ENCODE measurements at regions not wholly inside any gene's neighbourhood (a gene's known extent, or its start where the extent isn't known, plus 50 kb on each side); places are given as distances from the start of the nearest gene placed in this dataset.

GRCh38 chr5:107243220-107243579 lies 427.5 kb downstream of the EFNA5 start:
- no peaks in the 10 kb centered on the region for H3K4me1 ChIP-seq (ENCODE audit: control insufficient read depth, insufficient read depth, low read length)
- CTCF ChIA-PET = no interaction called here
- H4K8ac ChIP-seq (ENCODE audit: low read depth in 2 of 2, low read length in 2 of 2) = no peak overlapping the region
- intact Hi-C loops (cut with micrococcal nuclease) (no loop called here), dilution Hi-C loops (cut with HindIII; ENCODE audit: low sequenced_read_pairs, unreplicated experiment) (no loop called here), in situ Hi-C loops (cut with MboI; ENCODE audit: low sequenced_read_pairs) (no loop called here)
- no peak overlapping the region for H3K4ac ChIP-seq (ENCODE audit: low read depth, low read length)
- no peak overlapping the region for H2BK20ac ChIP-seq (ENCODE audit: low read depth, low read length)
- H3K79me1 ChIP-seq (ENCODE audit: low read depth in 1 of 2, low read length in 2 of 2) = no peaks in the 10 kb centered on the region
- H3K9me1 ChIP-seq (ENCODE audit: insufficient read depth, low read length) = no peaks in the 10 kb centered on the region
- no peak overlapping the region for H3K4me2 ChIP-seq (ENCODE audit: low read depth, low read length)
- no peak overlapping the region for H3K18ac ChIP-seq (ENCODE audit: low read depth, low read length)
- H3K27me3 ChIP-seq (ENCODE audit: control insufficient read depth, insufficient read depth, low read length) = no peaks in the 10 kb centered on the region
- no peak overlapping the region for H4K5ac ChIP-seq (ENCODE audit: low read depth, low read length)
- BruUV-seq (replicated peaks) = no TSS peak
- no peak overlapping the region for H4K91ac ChIP-seq (ENCODE audit: insufficient read depth, low read depth, low read length)
- no peaks in the 10 kb centered on the region for H3K9me3 ChIP-seq (ENCODE audit: control insufficient read depth, insufficient read depth, low read length)
- POLR2A ChIA-PET (ENCODE audit: unreplicated experiment) = no interaction called here
- H2AK5ac ChIP-seq (ENCODE audit: low read depth, low read length) = no peak overlapping the region
- no peak overlapping the region for H3K27ac ChIP-seq (ENCODE audit: insufficient read depth, low read length)
- ATAC-seq (ENCODE audit: low read depth) = no peak
- no peak overlapping the region for H2AK9ac ChIP-seq (replicated peaks; ENCODE audit: low read depth, low read length, poor library complexity)
- DNase-seq = no peak
- no peak overlapping the region for H3K14ac ChIP-seq (replicated peaks; ENCODE audit: low read depth, low read length)
- H3K4me3 ChIP-seq (ENCODE audit: insufficient read depth, low read depth, low read length) = no peak overlapping the region
- no peak overlapping the region for H3K23ac ChIP-seq (ENCODE audit: low read depth, low read length)
- H3K36me3 ChIP-seq (ENCODE audit: control insufficient read depth, insufficient read depth, low read length) = no peaks in the 10 kb centered on the region
- H4K20me1 ChIP-seq (ENCODE audit: insufficient read depth, low read length) = no peaks in the 10 kb centered on the region
- no CpG with 5 or more reads among the region's 3 CpGs for WGBS, 2 experiments (ENCODE audit: extremely low coverage in 2 of 2, insufficient read length in 1 of 2)
- no peak overlapping the region for H3K9ac ChIP-seq (ENCODE audit: low read depth, low read length)
- H2BK15ac ChIP-seq (ENCODE audit: low read depth, low read length) = no peak overlapping the region
- TF ChIP-seq NFE2L2 (IDR thresholded peaks at IDR 0.05; ENCODE audit: low read depth, low read length) = no peak
- TF ChIP-seq CEBPB (IDR thresholded peaks at IDR 0.05; ENCODE audit: low read depth, low read length) = no peak
- TF ChIP-seq USF2 (IDR thresholded peaks at IDR 0.05; ENCODE audit: low read depth, low read length) = no peak
- no peak for TF ChIP-seq BHLHE40 (IDR thresholded peaks at IDR 0.05; ENCODE audit: low read depth, low read length)
- TF ChIP-seq CTCF (conservative IDR thresholded peaks at IDR 0.05; ENCODE audit: low read depth, low read length) = no peak
- no peak for TF ChIP-seq MAZ (IDR thresholded peaks at IDR 0.05; ENCODE audit: borderline replicate concordance, low read depth, low read length)
- TF ChIP-seq CHD1 (IDR thresholded peaks at IDR 0.05; ENCODE audit: low read depth, low read length) = no peak
- no peak for TF ChIP-seq POLR2A (IDR thresholded peaks at IDR 0.05; ENCODE audit: low read depth, low read length)
- no peak overlapping the region for H2BK5ac ChIP-seq (ENCODE audit: low read depth, low read length, poor library complexity, severe bottlenecking)
- H2AFZ ChIP-seq (replicated peaks; ENCODE audit: low read length, poor library complexity) = no peak overlapping the region
- H3K56ac ChIP-seq (ENCODE audit: extremely low read depth, insufficient read depth, low read length) = no peak overlapping the region
- no peak overlapping the region for H2BK120ac ChIP-seq (ENCODE audit: low read depth, low read length)

Measured in IMR-90 (cell line).